ENCODE measurements at regions not wholly inside any gene's neighbourhood (a gene's known extent, or its start where the extent isn't known, plus 50 kb on each side); places are given as distances from the start of the nearest gene placed in this dataset.

GRCh38 chr5:118552731-118553360, 435.5 kb downstream of the DTWD2 start:
- Mint-ChIP-seq H3K27me3 (ENCODE audit: low read depth) (no peaks in the 10 kb centered on the region), H3K36me3 (ENCODE audit: low read depth) (no peaks in the 10 kb centered on the region), H3K4me3 (ENCODE audit: unreplicated experiment) (no peak overlapping the region), H3K9me3 (ENCODE audit: low read depth) (no peaks in the 10 kb centered on the region), H3K4me1 (ENCODE audit: low read depth) (peaks cover 33% of the 10 kb centered on the region), H3K27ac (ENCODE audit: unreplicated experiment) (no peak overlapping the region)
- TF ChIP-seq, protein P1, sequence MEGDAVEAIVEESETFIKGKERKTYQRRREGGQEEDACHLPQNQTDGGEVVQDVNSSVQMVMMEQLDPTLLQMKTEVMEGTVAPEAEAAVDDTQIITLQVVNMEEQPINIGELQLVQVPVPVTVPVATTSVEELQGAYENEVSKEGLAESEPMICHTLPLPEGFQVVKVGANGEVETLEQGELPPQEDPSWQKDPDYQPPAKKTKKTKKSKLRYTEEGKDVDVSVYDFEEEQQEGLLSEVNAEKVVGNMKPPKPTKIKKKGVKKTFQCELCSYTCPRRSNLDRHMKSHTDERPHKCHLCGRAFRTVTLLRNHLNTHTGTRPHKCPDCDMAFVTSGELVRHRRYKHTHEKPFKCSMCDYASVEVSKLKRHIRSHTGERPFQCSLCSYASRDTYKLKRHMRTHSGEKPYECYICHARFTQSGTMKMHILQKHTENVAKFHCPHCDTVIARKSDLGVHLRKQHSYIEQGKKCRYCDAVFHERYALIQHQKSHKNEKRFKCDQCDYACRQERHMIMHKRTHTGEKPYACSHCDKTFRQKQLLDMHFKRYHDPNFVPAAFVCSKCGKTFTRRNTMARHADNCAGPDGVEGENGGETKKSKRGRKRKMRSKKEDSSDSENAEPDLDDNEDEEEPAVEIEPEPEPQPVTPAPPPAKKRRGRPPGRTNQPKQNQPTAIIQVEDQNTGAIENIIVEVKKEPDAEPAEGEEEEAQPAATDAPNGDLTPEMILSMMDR (IDR thresholded peaks at IDR 0.05): no peak
- DNase-seq (ENCODE audit: low spot score): no peak

DNA sequence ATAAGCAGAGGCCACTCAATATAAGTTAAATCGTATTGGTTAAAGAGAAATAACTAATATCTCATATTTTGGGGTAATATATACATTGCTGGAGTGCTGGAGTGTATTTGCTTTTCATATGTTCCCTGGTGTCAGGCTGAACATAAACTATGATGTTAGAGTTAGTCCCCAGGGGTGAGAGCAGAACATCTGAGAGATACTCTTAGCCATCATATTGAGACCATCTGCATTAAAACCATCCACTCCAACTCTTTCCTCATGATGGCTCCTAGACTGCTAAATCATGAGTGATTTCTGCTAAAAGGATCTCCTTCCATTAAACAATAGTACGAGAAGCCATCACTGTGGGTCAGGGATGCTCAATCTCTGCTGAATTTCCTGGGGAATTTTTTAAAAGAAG, 436.2 kb downstream of the DTWD2 start:
- Mint-ChIP-seq H3K9me3 (ENCODE audit: low read depth) (no peaks in the 10 kb centered on the region), H3K27ac (ENCODE audit: unreplicated experiment) (no peak overlapping the region), H3K4me3 (ENCODE audit: unreplicated experiment) (no peak overlapping the region), H3K4me1 (ENCODE audit: low read depth) (peaks cover 29% of the 10 kb centered on the region), H3K36me3 (ENCODE audit: low read depth) (no peaks in the 10 kb centered on the region), H3K27me3 (ENCODE audit: low read depth) (no peaks in the 10 kb centered on the region)
- DNase-seq (ENCODE audit: low spot score): no peak
- TF ChIP-seq, protein P1 (IDR thresholded peaks at IDR 0.05): no peak

DNA sequence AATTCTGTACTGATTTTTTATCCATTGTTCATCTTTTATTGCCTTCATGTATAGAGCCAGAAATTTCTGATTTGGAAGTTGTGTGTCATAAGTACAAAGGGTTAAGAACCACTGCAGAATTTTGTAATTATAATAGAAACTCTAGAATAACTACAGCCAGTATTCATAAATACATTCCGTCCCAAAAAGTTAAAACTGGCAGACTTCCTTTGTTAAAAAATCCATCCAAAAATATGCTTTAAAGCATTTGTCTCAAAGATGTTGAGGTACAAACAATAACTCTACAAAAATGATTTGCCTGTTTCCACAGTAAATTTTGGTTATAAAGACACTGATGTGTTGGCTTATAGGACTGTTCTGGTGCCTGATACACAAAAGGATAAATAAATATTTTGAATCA, 436.6 kb downstream of the DTWD2 start:
- Mint-ChIP-seq H3K27me3 (ENCODE audit: low read depth) (no peaks in the 10 kb centered on the region), H3K4me3 (ENCODE audit: unreplicated experiment) (no peak overlapping the region), H3K4me1 (ENCODE audit: low read depth) (peaks cover 26% of the 10 kb centered on the region), H3K27ac (ENCODE audit: unreplicated experiment) (no peak overlapping the region), H3K36me3 (ENCODE audit: low read depth) (no peaks in the 10 kb centered on the region), H3K9me3 (ENCODE audit: low read depth) (no peaks in the 10 kb centered on the region)
- DNase-seq (ENCODE audit: low spot score): no peak
- TF ChIP-seq, protein P1 (IDR thresholded peaks at IDR 0.05): no peak

GRCh38 chr5:118551031-118551430, 437.3 kb downstream of the DTWD2 start:
- Mint-ChIP-seq H3K27ac (ENCODE audit: unreplicated experiment) (no peak overlapping the region), H3K4me3 (ENCODE audit: unreplicated experiment) (no peak overlapping the region), H3K9me3 (ENCODE audit: low read depth) (no peaks in the 10 kb centered on the region), H3K27me3 (ENCODE audit: low read depth) (no peaks in the 10 kb centered on the region), H3K4me1 (ENCODE audit: low read depth) (peaks cover 29% of the 10 kb centered on the region), H3K36me3 (ENCODE audit: low read depth) (no peaks in the 10 kb centered on the region)
- TF ChIP-seq, protein P1 (IDR thresholded peaks at IDR 0.05): no peak
- no peak for DNase-seq (ENCODE audit: low spot score)

- H3K4me3 Mint-ChIP-seq (ENCODE audit: unreplicated experiment): no peak overlapping the region
- H3K27me3 Mint-ChIP-seq (ENCODE audit: low read depth): no peaks in the 10 kb centered on the region
- no peak overlapping the region for H3K27ac Mint-ChIP-seq (ENCODE audit: unreplicated experiment)
- H3K4me1 Mint-ChIP-seq (ENCODE audit: low read depth): peaks cover 37% of the 10 kb centered on the region
- TF ChIP-seq, protein P1 (IDR thresholded peaks at IDR 0.05): no peak
- H3K9me3 Mint-ChIP-seq (ENCODE audit: low read depth): no peaks in the 10 kb centered on the region
- DNase-seq (ENCODE audit: low spot score): no peak
- H3K36me3 Mint-ChIP-seq (ENCODE audit: low read depth): no peaks in the 10 kb centered on the region
These were observed 439.3 kb downstream of the DTWD2 start for GRCh38 chr5:118548761-118549720.
